Heart right ventricle (tissue), 16 donors: ENCODE measurements at regions not wholly inside any gene's neighbourhood (a gene's known extent, or its start where the extent isn't known, plus 50 kb on each side); places are given as distances from the start of the nearest gene placed in this dataset.

Source experiments
- ATAC-seq, 8 donors: fragments of 200-7000 bp; cut with Tn5 transposase; one replicate each; pipeline ENCODE4 v1.9.1; 2020; ENCODE audit warnings: mild to moderate bottlenecking in 8 of 8, moderate library complexity in 8 of 8, moderate number of reproducible peaks in 1 of 8
- DNase-seq, 2 donors: peaks; one replicate each; pipeline ENCODE4 v3.0.0-alpha.2; 2020
- H3K27ac ChIP-seq, 10 donors: fragments of 200-600 bp; sonication (generic) in 2 of 10; one replicate each; pipeline versions ENCODE4 v1.5.0 to v1.8.0; 2020 to 2022; ENCODE audit warnings: mild to moderate bottlenecking in 3 of 10
- H3K27me3 ChIP-seq, 7 donors: fragments of 200-600 bp; one replicate each; pipeline ENCODE4 v1.8.0; 2021 to 2022; ENCODE audit warnings: mild to moderate bottlenecking in 2 of 7
- H3K36me3 ChIP-seq, 9 donors: fragments of 200-600 bp; sonication (generic) in 1 of 9; one replicate each; pipeline versions ENCODE4 v1.5.0 to v1.8.0; 2020 to 2022; ENCODE audit warnings: mild to moderate bottlenecking in 2 of 9
- H3K4me1 ChIP-seq, 9 donors: fragments of 200-600 bp; sonication (generic) in 1 of 9; one replicate each; pipeline versions ENCODE4 v1.5.0 to v1.8.0; 2020 to 2022; ENCODE audit warnings: mild to moderate bottlenecking in 4 of 9
- H3K4me3 ChIP-seq, 10 donors: fragments of 200-600 bp; sonication (generic) in 2 of 10; one replicate each; pipeline versions ENCODE4 v1.5.0 to v1.8.0; 2020 to 2022; ENCODE audit warnings: mild to moderate bottlenecking in 7 of 10, moderate library complexity in 2 of 10
- H3K9me3 ChIP-seq, 11 donors: fragments of 200-600 bp in 10 of 11; sonication (generic) in 2 of 11; one replicate each; pipeline versions ENCODE4 v1.5.0 to v1.8.0; 2013 to 2022; ENCODE audit warnings: mild to moderate bottlenecking in 2 of 11, control low read depth in 1 of 11, moderate library complexity in 1 of 11
- WGBS, 2 donors: extraction: QIAGEN DNeasy Blood & Tissue Kit; methylation state at CpG; one replicate each; pipeline ENCODE4 v1.1.7; 2013; ENCODE audit warnings: inconsistent platforms in 1 of 2; 5-methylcytosine and 5-hydroxymethylcytosine counted together
- intact Hi-C, 10 donors: fragments of 100-400 bp; cut with DNase I; formaldehyde crosslinking; loops; one replicate each; pipeline versions ENCODE4 v1.11.1 to v1.14.2; 2022
- TF ChIP-seq, protein P1 (sequence below), 9 donors: fragments of 200-600 bp; sonication (generic) in 2 of 9; IDR thresholded peaks; one replicate each; pipeline versions ENCODE4 v1.5.0 to v1.8.0; 2021 to 2022; ENCODE audit warnings: antibody characterized with exemption in 9 of 9, mild to moderate bottlenecking in 5 of 9, moderate library complexity in 1 of 9
- donor health status: Arrhythmogenic right ventricular cardiomyopathy.
- donor health status: ischemic (EF 13 %, LVEDD 7.1; RV severe dilation, severe dysfunction).
- donor health status: healthy with polysubstance abuse.
- donor health status: DM: no; HTN: yes; CAD: no.
- donor health status: DM: no; HTN: no; CAD: no.
- donor health status: ischemic (EF 25% LVEDD 6.9; RV normal size, moderate dysfunction).
- donor health status: ischemic (EF 25% LVEDD 5.7; RV mildly dilated, moderate dysfunction).
- donor health status: healthy.
- donor health status: DM: yes; HTN: yes; CAD: no.
- donor health status: Ischemic cardiomyopathy.
- donor health status: ischemic (EF 35%, LVEDD 5.7; RV mildly dilated, moderate dysfunction).
- donor health status: nonischemic (EF 11% LVEDD 7.7; RV severe dilation, severe dysfunction).
- donor health status: DM: yes; HTN: yes; CAD: no.
- donor health status: PGD.
- donor health status: ischemic (EF 29% LVEDD 5.4; RV normal size, mild dysfunction).
- donor health status: nonischemic (EF 23%, LVEDD 6.1; RV moderate dilation, normal function).

DNA sequence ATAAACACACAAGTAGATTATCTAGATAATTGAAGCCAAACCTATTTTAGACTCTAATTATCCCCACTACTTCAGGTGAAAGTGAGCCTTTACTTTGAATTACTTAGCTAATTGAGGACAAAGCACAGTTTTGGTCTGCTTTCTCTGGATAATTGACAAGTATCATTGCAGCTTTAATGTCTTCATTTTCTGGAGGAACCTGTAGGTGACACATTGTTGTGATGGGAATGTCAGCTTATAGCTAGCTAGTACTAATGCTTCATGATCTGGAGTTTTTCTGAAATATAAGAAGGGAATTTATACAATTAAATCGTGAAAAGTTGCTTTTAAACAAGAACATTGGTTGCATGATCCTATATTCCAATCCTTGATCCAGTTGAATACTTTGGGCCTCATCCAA lies 319.3 kb upstream of the CITED2 start:
- WGBS, 2 donors: 89 to 97% methylated on average over 1 of the region's 1 CpG
- Histone ChIP-seq H3K27me3 (no peaks in the 10 kb centered on the region), H3K9me3 (no peaks in the 10 kb centered on the region), H3K4me3 (no peak overlapping the region), H3K27ac (no peak overlapping the region), H3K4me1 (peaks cover 0 to 3% (median 0%) of the 10 kb centered on the region in 9 donors), H3K36me3 (no peaks in the 10 kb centered on the region)
- no peak for DNase-seq
- no peak for ATAC-seq
- intact Hi-C loops: no loop called here
- TF ChIP-seq, protein P1, sequence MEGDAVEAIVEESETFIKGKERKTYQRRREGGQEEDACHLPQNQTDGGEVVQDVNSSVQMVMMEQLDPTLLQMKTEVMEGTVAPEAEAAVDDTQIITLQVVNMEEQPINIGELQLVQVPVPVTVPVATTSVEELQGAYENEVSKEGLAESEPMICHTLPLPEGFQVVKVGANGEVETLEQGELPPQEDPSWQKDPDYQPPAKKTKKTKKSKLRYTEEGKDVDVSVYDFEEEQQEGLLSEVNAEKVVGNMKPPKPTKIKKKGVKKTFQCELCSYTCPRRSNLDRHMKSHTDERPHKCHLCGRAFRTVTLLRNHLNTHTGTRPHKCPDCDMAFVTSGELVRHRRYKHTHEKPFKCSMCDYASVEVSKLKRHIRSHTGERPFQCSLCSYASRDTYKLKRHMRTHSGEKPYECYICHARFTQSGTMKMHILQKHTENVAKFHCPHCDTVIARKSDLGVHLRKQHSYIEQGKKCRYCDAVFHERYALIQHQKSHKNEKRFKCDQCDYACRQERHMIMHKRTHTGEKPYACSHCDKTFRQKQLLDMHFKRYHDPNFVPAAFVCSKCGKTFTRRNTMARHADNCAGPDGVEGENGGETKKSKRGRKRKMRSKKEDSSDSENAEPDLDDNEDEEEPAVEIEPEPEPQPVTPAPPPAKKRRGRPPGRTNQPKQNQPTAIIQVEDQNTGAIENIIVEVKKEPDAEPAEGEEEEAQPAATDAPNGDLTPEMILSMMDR (IDR thresholded peaks at IDR 0.05): no peak

DNA sequence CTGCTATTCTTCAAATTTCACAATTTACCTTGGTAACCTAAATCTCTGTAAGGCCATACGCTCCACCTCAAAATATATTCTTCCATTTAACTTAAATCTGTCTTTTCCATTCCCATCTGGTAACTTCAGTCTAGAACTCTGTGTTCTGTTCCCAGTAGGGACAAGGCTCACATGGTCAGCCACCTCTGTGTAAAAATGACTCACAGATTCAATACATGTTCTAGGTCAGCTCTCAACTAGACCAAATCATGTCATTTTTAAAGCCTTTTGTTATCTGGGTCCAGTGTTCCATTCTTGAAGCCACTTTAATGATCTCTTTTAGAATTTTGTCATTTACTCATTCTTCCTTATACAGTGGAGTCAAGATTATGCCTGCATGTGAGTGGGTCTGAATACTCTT lies 315.6 kb upstream of the CITED2 start:
- Histone ChIP-seq H3K4me1 (peaks cover 0 to 5% (median 0%) of the 10 kb centered on the region in 9 donors), H3K36me3 (no peaks in the 10 kb centered on the region), H3K9me3 (no peaks in the 10 kb centered on the region), H3K27ac (no peak overlapping the region), H3K27me3 (no peaks in the 10 kb centered on the region), H3K4me3 (no peak overlapping the region)
- intact Hi-C loops: no loop called here
- ATAC-seq (no peak), DNase-seq (no peak)
- TF ChIP-seq, protein P1 (IDR thresholded peaks at IDR 0.05): no peak
- WGBS, 2 donors: 98 to 100% methylated on average over 1 of the region's 1 CpG

DNA sequence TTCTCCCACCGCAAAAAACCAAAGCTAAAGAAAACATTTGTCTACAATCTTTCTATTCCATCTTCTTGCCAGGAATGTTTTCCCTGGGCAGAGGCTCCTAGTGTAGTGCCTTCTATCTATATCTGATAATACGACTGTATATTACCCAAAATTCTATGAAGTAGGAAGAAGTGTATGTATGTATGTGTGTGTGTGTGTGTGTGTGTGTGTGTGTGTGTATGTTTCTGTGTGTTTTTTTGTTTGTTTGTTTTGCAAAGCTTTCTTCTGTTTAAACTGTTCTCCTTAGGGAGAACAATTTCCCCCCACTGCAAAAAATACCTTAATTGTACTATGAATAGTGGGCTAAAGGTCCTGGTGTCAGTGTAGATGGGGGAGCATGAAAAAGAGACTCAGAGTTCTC lies 312.6 kb upstream of the CITED2 start:
- DNase-seq: no peak
- TF ChIP-seq, protein P1 (IDR thresholded peaks at IDR 0.05): no peak

DNA sequence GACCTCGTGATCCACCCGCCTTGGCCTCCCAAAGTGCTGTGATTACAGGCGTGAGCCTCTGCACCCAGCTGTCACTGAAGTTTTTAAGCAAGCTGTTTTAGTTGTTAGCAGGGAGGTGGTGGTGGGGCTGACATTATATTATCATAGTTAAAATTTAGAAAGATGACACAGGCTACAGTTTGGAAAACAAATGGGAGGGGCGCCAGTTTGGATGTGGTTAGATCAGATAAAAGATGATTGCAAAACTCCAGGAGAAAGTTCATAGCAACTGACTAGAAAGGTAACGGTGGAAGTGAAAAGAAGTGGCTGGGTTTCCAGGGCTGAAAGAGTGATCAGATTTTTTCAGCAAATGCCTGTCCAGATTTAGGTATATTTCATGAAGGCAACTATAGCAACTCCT lies 311.9 kb upstream of the CITED2 start:
- ATAC-seq (no peak), DNase-seq (no peak)
- intact Hi-C loops: no loop called here
- no peaks in the 10 kb centered on the region for H3K9me3 ChIP-seq
- WGBS, 2 donors: 83 to 88% methylated on average over 5 of the region's 5 CpGs
- TF ChIP-seq, protein P1 (IDR thresholded peaks at IDR 0.05): no peak
- no peaks in the 10 kb centered on the region for H3K27me3 ChIP-seq
- H3K4me3 ChIP-seq: no peak overlapping the region
- H3K36me3 ChIP-seq: no peaks in the 10 kb centered on the region
- H3K4me1 ChIP-seq: peaks cover 0 to 5% (median 0%) of the 10 kb centered on the region in 9 donors
- no peak overlapping the region for H3K27ac ChIP-seq

More for the DNA sequence above, 312.6 kb upstream of the CITED2 start:
- Histone ChIP-seq H3K4me1 (peaks cover 0 to 5% (median 0%) of the 10 kb centered on the region in 9 donors), H3K27ac (no peak overlapping the region), H3K27me3 (no peaks in the 10 kb centered on the region), H3K36me3 (no peaks in the 10 kb centered on the region), H3K4me3 (no peak overlapping the region), H3K9me3 (no peaks in the 10 kb centered on the region)
- intact Hi-C loops: no loop called here
- ATAC-seq: no peak
- 60 to 66% methylated on average over 2 of the region's 2 CpGs for WGBS, 2 donors

DNA sequence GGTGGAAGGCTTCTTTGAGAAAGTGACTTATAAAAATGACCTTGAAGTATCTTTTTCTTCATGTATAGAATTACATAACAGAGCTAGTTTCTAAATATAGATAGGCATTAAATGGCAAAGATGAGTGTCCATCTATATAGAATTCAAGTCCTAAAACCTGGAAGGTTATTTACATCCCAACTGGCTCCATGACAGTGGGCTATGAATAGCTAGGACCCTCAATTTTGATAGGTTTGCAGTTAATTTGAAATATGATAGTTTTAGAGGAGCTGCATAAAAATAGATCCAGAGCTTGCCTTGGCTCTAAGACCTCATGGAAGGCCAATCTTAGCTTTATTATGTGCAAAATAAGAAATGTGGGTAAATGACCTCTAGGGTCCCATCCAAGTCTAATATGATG lies 310.6 kb upstream of the CITED2 start:
- TF ChIP-seq, protein P1 (IDR thresholded peaks at IDR 0.05): no peak
- Histone ChIP-seq H3K27ac (no peak overlapping the region), H3K4me1 (peaks cover 0 to 5% (median 0%) of the 10 kb centered on the region in 9 donors), H3K9me3 (no peaks in the 10 kb centered on the region), H3K4me3 (no peak overlapping the region), H3K36me3 (no peaks in the 10 kb centered on the region), H3K27me3 (no peaks in the 10 kb centered on the region)
- DNase-seq: no peak
- no peak for ATAC-seq
- intact Hi-C loops: no loop called here
